ENCODE measurements at regions not wholly inside any gene's neighbourhood (a gene's known extent, or its start where the extent isn't known, plus 50 kb on each side); places are given as distances from the start of the nearest gene placed in this dataset.

DNA sequence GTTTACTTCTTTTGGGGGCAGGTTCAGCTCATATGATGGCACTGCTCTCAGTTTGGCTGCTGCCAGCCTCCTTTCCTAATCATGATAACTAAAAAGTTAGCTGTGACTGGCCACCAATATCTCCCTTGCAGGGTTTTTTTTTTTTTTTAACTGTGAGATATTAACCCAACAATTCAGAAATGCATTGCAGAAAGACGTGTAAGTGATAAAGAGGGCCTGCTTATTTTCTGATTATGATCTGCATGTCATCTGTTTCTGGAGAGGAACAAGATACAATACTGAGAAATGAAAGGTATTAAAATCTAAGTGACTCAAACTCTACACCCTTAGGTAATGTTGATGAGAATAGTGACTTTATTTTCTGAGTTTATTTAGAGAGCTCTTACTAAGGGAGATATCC lies 905.6 kb downstream of the SOCS6 start:
- DNase-seq, result no peak

DNA sequence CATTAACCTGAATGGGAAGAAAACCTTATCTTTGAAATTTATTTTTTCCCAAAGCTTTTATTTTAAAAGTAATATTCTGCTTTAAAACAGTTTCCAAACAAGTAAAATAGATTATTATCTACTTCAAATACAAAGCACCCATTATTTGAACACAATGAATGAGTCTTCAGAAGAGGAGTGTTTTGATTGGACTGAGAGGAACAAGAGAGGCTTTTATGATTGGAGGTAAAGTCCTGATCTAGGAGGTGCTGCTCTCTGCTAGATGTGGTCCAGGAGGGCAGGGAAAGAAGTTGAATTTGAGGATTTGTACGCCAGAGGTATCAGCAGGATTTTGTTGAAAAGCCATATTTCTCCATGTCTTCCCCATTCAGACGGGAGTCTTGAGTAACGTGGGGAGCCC lies 900.7 kb downstream of the SOCS6 start:
- no peak for DNase-seq

DNA sequence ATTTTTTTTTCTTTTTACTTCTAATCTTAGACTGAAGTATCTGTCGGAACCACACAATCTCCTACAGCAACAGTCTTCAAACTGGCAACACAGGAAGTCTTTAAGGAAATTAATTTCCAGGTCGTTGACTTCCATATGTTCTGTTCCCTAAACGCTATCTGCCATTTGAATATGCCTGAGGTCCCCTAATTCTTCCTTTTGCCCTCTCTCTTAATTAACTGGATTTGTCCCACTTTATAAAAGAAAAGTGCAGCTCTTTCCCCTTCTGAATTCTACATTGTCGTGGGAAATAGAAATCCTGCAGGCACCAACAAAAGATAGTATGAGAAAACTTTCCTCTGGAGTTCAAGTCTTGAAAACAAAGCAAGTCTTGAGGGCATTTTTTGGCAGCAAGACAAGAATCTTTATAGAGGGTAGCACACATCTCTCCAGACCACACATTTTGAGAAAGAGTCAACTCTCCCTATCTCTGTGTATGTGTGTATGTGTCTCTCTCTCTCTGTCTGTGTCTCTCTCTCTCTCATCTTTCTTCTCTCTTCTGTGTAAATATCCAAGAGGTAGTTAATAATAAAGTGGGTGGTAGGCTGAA lies 879.8 kb downstream of the SOCS6 start:
- no peak for DNase-seq

DNA sequence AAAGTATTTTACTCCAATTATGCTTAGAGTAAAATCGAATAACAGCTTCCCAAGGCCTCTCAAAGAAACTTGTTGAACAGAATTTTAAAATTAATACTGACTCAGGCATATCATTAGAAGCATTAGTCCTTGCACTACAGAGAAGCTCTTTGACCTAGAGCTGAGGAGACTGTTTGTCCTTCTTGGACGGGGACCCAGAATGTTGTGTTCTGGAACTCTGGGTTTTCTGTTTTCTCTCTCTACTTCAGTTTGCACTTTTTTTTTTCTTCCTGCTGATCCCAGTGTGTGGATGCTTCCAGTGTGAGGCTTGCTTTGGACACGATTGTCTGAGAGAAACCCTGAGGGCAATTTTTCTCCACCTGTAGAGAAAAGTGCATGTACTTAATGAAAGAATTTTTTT lies 847.6 kb downstream of the SOCS6 start:
- DNase-seq, result no peak

DNA sequence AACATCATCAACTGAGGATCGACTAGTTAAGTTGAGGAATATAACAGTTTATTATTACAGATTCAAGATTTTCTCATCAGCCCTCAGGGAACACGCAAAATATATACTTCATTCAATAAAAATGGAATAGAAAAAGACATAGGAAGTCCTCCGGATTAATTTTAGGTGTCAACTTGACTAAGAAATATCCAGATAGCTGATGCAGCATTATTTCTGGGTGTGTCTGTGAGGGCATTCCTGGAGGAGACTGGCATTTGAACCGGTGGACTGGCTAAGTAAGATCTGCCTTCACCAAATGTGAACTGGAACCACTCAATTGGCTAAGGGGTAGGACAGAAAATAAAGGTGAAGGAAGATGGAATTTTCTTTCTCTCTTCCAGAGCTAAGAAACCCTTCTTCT lies 845.3 kb downstream of the SOCS6 start:
- no peak for DNase-seq

DNA sequence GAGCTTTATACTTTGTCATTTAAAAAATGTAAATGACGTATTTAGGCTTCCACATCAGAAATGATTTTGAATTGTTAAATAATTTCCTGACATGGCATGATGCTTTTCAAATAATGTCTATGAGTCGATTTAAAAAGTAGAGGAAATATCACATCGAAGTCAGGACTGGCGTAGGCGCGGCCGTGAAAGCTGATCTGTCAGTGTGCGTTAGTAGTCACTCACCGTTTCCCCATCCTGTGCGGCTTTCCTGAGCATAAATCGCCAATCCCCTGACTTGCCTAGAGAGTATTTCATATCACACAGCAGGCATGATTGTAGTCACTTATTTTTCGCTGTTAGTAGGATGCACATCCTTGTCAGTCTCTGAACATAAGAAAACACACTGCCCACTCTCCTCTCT lies 843.1 kb downstream of the SOCS6 start:
- DNase-seq, result no peak

DNA sequence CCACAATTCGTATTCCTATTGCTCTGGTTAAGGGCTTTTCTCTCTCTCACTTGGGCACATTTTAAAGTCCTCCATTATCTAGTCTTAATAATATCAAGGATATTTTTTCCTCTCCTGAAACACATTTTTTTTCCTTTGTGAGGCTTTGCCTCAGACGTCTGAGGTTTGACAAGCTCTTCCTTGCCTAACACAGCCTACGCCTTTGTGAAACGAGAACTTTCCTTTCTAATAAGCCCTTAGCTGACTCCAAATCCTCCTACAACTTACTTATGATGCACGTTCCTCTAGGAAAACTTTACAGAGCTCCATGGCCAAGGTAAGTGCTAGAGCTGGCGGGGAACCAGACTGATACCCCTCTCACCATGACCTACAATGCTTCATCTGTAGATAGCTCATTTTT lies 841.5 kb downstream of the SOCS6 start:
- DNase-seq, result no peak

DNA sequence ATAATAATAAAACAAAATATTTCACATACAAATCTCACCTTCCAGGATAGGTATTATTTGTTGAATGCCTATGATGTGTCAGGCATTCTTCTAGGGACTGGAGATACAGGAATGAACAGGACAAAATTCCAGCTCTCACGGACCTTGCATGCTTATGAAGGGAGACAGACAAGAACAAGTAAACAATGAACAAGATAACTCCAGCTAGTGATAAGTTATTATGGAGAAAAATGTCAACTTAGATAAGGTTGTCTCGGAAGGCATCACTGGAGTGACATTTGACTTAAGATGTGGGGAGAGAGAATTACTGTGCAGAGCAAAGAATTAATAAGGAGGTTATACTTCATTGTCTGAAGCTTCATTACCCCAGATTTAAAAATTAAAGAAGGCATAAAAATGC lies 836.7 kb downstream of the SOCS6 start:
- no peak for DNase-seq

DNA sequence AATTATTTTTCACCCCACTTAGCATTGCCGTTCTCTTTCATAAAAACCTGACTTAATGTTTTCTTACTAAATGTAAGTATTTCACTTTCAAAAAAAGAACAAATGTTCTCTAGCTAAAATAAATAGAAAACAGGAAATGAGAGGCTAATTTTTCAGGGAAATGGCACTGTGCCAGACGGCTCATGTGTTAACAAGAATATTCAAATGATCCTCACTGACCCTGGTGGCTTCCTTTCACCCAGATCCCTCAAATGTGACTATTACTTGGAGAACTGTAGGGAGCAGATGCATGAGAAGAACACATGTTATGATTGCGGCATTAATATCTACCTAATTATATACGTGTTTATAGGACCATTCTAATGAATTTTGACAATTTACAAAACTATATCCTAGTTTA lies 827.7 kb downstream of the SOCS6 start:
- no peak for DNase-seq

DNA sequence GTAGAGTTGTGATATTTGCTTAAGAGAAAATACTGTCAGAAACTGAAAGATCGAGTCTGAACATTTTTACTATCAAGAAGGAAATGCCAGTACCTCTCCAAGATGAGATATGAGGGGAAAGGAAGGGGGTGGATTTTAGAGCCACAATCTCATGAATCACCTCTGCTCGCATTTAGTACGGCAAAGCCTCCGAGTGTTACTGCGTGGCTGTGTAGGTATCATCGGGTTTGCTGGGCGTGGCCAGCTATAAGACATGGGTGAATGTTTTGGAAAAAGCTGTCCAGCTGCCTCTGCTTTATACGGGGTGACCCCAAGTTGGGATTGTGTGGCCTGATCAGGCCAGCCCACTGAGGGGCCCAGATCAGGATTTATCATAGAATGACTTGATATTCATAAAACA lies 826.4 kb downstream of the SOCS6 start:
- no peak for DNase-seq

DNA sequence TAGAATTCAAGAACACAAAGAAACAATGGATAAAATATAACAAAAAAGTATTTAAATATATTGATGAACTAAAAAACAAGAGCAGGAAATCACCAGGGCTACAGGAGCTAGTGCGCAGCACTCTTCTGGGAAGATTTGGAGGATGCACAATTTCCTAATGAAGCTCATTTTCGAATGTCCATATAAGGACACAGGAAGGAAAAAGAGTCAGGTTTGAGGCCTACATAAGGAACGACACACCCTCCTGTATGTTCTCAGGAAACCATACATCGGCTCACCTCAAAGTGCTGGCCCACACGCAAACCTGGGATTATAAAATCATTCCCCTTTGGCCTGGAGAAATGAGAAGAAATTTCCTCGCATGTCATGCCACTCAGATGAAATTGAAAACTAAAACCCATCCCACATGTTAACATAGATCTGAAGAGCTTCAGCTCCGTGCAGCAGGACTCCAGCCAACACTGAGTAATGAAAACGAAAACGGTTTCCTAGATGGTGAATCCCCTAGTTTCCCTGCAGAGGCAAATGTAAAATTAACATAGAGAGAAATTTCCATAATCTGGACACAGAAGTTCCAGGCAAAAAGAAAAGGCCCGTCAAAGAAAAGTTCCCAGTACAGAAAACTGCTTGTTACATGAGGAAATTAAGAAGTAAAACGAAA lies 825.8 kb downstream of the SOCS6 start:
- no peak for DNase-seq

DNA sequence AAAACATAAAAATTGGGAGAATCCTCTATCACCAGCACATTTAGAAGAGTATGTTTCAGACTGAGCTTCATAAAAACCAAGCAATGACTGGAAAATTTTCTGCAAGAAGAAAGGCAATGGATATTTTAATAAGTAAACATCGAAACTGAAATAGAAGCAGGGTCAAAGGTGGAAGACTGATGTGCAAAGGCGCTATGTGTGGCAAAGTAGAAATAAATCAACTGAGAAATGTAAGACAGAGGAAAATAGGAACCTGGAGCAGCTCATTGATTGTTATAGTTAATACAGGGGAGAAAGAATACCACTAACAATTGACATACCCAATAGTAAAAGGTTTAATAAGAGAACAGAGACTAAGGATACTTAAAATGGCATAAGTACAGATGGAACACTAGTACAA lies 818.4 kb downstream of the SOCS6 start:
- no peak for DNase-seq

DNA sequence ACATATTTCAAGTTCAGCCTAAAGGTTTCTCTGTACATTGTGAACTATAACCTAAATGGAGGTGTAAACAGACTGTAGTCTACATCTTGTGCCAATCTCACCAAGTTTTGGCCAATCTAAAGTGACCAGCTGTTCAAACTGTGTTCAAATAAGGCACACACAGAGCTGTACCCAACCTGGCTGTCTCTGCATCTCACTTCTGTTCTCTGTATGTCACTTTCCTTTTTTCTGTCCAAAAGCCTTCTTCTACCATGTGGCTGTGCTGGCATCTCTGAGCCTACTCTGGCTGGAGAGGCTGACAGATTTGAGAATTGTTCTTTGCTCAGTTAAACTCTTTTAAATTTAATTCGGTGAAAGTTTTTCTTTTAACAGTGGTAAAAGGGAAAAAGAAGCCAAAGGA lies 817.9 kb downstream of the SOCS6 start:
- DNase-seq, result no peak

DNA sequence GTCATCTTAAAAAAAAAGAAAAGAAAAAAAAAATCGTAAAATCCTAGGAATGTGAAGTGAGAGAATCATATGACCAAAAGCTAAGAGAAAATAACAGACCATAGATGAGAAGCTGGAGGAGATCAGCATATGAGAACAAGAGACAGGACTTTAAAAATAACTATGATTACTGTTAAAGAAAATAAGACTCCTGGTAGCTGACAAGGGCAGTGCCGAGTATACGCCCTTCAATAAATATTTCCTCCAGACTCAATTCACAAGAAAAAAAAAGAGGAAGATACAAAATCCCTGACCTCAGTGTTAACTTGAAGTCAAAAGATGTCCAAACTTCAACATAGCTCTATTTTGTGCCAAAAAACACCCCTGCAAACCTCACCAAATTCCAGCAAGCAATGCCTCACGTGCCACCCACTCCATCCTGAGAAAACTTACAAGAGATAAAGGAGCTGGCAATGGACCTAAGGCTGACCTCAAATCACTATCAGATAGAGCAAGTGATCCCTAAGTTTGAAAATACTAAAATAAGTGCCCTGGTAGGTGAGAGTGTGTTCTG lies 817.2 kb downstream of the SOCS6 start:
- no peak for DNase-seq

DNA sequence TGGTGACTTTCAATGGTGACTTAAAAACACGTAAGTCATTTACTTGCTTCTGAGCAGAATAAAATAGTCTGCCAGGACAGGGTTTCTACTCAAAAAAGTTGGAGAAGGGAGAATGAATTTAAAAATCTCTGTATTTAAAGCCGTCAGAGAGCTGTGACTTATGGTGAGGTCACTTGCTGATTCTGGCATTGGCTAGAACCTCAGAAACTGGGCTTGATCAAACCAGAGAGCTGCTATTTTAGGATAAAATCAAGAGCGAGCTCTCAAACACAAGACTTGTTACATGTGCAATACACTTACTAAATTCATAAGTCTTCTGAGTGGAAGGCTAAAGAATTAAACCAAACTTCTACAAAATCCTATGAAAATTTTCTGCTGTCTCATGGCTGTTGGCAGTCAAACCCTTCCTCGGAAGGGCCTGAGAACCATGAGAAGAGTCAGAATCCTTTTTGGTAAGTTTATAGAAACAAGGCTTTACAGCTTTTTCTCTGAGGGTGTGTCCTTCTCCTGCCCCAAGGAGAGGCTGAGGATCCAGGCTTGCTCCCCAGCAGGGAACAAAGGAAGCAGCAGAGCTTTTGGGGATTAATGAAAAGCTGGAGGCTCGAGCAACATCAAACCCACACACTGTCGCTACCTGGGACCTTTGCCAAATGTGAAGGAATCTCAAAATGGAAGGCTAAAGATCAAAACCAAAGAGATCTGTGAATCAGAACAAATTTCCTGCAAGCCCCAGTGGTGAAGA lies 816.4 kb downstream of the SOCS6 start:
- no peak for DNase-seq

DNA sequence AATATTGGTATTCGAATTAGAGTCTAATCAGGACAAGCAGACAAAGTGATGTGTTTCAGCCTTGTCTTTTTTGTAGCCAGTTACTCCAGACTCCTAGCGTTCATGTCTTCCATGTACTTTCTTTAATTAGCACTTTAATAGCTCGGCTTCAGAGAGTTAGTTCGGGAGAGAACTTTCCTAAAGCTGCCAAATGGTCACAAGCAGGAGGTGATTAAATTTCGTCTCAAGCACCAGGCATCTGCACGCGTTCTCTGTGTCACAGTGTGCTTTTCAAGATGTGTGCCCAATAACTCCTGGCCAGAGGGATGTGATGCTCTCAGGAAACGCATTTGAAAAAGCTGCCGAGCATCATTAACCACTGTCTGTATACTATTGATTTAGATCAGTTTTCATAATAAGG lies 790.8 kb downstream of the SOCS6 start:
- no peak for DNase-seq

DNA sequence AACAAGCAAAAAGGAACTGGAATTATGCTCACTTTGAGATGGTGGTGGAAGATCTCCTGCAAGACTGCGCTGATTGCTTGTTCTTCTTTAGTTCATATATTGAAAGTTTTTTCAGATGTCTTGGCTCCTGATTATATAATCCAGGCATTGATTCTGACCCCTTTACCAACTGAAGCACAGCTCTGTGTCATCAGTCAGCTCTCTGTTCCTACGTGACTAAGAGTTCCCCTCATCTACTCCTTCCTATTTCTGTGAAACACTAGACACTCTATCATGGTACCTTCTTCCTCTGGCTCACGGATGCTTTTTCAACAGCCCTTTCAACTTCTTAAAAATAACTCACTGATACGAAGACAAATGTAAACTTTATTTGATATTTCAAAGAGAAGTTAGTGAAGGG lies 788.6 kb downstream of the SOCS6 start:
- DNase-seq, result no peak

DNA sequence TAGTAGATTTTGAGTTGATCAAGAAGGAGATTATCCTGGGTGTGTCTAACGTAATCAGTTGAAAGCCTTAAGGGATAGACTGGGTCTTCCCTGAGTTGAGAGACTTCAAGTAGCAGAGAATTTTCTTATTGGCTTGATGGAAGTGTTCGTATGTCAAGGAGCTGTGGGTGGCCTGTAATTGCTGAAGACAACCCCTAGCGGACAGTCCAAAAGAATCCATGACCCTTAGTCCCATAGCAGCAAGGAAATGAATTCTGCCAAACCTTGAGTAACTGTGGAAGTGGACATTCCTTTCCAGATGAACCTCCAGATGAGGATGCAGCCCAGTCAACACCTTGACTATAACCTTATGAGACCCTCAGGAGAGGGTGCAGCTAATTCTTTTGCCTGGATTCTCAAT lies 786.3 kb downstream of the SOCS6 start:
- DNase-seq, result no peak

DNA sequence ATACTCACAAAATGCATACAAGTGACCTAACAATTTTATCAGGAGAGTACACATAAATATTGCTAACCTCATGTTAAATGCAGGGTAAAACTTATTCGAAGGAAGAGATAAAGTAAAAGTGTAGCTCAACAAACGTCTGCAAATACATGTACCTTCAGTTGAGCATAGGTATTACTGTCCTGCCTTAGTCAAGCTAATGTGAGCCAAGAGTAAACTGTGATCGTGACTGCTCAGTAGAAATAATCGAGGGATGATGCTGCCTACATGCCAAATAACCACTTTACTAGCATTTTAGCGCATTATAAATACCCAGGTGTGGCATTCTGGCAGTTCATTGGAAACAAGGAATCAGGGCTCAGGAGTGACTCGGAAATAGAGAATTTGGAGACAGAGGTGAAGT lies 779.5 kb downstream of the SOCS6 start:
- no peak for DNase-seq

DNA sequence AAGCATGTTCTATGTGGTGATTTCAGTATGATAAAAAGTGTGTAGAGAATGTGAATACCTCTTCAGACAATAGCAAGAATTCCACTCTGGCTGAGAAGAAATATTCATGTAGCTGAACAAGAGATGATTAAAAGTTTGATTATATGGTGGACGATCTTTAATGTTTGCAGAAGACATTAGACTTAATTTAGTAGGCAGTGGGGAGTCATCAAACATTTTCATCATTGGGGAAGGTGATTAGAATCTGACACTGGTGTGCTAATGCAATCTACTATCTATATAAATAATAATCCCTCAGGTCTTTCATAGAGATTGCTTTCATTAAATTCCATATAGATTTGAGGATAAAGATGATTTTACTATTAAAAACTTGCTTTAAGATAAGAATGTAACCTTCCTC lies 761.0 kb downstream of the SOCS6 start:
- DNase-seq, result no peak

DNA sequence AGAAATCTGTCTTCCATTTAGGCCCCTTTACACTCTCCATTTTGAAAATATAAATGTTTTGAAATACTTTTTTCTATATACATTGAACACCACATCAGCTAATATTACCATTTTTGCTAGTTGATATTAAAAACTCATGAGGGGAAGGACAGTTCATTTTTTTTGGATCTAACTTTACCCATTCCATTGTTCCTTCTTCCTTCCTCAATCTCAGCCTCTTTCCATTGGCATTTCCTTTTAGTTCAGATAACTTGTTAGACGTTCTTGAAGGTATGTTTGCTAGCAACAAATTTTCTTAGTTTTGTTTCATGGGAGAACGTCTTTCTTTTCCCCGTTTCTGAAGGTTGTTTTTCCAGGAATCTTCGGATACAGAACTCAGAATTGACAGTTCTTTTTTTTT lies 759.0 kb downstream of the SOCS6 start:
- DNase-seq, result no peak

DNA sequence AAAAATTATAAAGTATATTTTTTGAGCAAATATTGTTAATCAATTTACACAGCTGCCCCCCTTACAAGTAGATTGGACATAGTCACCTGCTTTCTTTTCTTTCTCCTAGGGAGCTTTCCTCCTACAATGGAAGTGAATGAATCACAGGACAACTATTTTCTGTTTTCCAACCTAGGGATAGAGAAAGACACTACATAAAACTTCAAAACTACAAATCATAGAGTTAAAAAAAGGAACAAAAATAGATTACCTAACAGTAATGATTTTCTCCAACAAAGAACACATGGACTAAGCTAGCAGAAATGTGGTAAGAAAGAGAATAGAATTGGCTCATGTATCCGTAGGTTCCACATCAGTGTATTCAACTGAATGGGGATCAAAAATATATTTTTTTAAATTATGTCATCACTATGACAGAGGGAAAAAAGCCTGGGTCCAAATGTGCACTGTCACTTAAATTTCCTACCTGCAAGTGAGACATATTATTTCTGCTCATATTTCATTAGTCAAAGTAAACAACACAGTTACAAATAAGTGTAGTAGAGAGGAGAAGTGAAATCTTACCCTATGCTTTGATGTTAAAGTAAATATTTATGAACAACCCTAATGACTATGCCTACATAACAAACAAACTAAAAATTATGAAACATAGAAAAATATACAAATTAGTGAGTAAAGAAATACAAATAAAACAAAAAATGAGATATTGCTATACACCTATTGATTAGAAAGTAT lies 756.7 kb downstream of the SOCS6 start:
- DNase-seq, result no peak

DNA sequence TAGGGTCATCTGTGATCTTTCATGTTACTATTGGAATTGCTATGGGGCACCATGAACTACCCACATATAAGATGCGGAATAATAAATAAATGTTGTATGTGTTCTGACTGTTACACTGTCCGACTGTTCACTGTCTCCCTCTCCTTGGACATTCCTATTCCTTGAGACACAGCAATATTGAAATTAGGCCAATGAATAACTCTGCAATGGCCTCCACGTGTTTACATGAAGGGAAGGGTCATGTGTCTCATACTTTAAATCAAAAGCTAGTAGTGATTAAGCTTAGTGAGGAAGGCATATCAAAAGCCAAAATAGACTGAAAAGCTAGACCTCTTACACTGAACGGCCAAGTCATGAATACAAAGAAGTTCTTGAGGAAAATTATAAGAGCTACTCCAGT lies 751.3 kb downstream of the SOCS6 start:
- DNase-seq, result no peak

DNA sequence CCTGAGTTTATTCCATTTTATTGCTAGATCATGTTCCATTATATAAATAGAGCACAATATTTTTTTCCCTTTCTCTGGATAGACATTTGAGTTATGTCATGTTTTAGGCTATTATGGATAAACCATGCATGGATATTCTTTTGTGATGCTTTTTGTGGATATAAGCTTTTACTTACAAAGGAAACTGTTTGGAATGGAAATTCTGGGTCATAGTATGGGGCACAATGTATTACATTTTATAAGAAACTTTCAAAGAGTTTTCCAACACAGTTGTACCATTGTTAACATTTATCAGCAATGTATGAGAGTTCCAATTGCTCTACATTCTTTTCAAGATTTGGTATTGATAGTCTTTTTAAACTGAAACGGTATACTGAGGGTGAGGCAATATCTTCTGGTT lies 749.4 kb downstream of the SOCS6 start:
- DNase-seq, result no peak
